GM21619 (cell line): ENCODE measurements at regions not wholly inside any gene's neighbourhood (a gene's known extent, or its start where the extent isn't known, plus 50 kb on each side); places are given as distances from the start of the nearest gene placed in this dataset.

Source experiments
- ATAC-seq: cut with Tn5 transposase; IDR thresholded peaks from one replicate; pipeline ENCODE4 v1.9.1; 2021; ENCODE audit not compliant: unreplicated experiment

DNA sequence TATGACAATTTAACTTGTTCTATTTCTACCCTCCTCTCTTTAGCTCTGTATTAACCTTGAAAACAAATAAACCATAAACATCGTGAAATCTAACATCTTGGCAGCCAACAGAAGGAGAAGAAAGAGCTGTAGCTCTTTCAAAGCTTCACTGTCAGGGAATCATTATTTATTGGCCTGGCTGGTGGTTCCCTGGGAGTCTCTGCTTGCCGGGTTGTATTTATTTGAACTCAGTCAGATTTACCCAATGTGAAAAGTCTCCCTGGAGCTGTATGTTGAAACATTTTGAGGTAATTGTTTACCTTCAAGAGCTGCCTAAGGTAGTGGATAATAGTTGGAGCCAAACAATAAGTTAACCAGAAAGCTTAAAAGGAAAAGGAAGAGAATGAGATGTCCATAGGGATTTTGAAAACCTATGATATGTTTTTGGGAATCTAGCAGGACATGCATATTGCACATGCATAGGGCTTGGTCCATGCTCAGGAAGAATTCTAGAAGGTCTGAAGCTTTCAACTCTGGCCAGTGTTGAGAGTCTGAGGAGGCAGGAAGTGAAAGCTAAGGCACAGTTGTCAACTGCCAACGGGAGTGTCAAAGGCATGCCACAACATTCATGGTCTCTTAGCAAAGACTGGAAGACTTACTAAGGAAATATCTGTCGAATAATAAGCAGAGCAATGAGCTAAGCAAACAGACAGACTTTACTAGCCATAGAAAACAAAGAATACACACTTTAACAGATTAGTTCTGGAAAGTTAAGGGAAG is 621.6 kb downstream of the PCDH7 start:
- no peak for ATAC-seq

DNA sequence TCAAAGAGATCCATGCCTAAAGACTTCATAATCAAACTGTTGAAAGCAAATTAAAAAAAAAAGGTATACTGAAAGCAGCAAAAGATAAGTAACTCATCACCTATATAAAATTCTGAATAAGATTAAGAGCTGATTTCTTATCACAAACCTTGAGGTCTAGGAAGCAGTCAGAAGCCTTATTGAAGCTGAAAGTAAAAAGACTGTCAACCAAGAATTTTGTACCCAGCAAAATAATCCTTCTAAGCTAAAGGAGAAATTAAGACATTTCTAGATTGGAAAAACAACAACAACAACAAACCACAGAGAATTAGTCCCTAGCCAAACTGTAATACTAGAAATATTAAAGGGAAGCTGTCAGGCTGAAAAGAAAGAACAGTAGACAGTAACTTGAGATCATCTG is 622.9 kb downstream of the PCDH7 start:
- ATAC-seq, result no peak

DNA sequence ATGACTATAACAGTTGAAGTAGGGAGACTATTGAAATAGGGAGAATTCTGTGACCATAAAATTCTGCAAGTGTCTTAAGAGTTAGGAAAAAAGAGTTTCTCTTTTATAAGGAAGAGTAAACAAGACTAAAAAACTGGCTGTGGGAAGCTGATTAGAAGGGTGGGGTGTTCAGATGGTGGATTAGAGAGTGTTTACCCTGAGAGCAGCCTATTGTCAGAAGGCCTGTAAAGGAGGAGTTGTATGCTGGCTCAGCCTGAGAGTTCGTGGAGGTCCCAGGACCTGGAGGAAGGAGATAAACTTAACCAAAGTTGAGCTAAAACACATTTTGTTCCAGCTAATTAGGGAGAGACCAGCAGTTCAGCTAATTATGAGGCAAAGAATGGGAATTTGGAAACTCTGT is 629.7 kb downstream of the PCDH7 start:
- no peak for ATAC-seq

DNA sequence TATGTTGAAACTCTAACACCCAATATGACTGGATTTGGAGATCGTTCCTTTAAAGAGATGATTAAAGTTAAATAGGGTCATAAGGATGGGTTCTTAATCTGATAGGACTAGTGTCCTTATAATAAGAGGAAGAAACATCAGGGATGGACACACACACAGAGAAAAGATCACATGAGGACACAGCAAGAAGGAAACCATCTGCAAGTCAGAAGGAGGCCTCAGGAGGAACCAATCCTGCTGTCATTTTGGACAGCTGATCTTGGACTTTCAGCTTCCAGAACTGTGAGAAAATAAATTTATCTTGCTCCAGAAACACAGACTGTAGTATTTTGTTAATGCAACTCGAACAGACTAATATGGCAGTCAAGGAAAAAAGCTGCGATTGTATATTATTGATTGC is 631.5 kb downstream of the PCDH7 start:
- ATAC-seq, result no peak

DNA sequence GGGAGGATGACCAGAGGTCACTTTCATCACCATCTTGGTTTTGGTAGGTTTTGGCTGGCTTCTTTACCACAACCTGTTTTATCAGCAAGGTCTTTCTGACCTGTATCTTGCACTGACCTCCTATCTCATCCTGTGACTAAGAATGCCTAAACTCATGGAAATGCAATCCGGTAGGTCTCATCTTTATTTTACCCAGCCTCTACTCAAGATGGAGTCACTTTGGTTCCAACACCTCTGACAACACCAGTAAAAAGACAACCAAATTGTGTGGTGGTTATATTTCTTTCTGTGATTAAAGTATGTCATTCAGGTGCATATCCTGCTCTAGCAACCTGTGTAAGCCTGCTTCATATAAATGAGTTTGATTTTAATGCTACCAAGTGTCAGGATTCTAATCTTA is 636.7 kb downstream of the PCDH7 start:
- no peak for ATAC-seq

DNA sequence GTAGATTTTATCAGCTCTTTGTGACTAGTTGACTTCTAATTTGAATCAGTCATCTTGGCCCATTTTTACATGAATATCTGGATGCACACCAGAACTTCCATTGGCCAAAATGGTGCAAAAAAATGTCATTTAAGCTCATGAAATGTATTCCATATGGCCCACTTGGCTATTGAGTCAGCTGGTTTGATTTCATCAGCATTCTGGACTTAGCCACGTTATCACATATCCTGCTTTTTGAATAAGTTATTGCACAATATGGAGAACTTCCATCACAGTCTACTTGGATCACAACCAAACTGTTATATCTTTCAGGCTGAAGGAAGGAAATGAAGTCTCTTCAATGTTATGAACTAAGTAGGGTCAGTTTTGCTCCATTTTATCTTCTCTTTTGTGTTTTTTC is 640.6 kb downstream of the PCDH7 start:
- ATAC-seq, result no peak

DNA sequence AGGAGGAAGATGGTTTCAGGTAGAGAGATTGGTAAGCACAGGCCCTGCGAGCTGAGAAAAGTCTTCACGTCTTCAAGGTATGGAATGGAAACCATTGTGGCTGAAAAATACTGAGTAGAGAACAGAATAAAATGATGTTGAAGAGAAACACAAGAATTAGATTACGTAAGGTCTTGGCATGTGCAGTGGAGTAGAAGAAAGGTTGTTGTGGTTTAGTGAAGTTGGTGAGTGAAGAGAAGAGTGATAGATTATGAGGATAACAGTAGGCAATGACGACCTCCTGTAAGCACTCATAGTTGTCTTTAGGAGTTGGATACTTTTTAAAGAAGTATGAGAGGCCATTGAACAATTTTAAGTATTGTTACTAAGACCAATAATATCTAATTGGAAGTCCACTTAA is 642.6 kb downstream of the PCDH7 start:
- no peak for ATAC-seq

DNA sequence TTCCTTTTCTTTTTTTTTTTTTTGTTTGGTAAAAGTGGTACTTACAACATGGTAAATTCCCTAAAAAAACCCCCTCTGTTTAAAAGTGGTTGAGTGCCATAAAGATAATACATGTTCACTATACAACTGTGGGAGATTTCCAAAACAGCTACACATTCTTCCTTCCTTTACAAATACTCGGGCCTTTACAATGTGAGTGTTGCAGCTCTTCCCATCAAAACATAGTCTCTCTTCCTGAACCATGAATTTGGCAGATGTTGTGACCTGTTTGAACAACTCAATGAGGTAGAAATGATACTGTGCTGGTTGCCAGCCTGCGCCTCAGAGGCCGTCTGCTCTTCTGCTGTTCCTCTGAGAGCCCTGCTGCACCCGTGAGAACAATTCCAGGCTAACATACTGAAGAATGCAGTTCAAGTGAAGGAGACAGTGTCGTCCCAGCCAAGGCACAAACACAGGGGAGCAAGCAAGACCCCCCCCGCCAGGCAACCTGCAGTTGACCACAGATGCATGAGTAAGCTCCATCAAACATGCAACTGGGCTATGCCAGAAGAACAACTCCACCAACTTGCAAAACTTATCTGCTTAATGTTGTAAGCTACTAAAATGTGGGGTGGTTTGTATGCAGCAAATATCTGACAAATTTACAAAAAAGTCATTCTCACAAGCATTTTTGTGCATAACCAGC is 645.0 kb downstream of the PCDH7 start:
- no peak for ATAC-seq

DNA sequence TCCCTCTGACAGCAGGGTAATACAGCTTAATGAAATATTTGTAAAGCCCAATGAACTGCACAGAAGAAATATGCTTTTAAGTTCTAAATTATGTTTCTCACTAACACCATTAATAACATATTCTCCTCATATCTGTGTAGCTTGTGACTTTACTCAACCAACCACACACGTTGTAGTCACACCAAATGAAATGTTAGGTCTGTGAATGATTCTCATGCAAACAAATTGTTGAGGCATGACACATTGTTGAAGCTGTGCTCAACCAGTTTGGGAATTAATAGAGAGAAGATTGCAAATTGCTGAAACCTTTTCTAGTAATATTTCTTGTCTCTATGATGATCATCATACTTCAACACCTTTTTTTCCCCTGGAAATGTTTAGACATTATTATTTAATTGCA is 645.9 kb downstream of the PCDH7 start:
- ATAC-seq, result no peak

DNA sequence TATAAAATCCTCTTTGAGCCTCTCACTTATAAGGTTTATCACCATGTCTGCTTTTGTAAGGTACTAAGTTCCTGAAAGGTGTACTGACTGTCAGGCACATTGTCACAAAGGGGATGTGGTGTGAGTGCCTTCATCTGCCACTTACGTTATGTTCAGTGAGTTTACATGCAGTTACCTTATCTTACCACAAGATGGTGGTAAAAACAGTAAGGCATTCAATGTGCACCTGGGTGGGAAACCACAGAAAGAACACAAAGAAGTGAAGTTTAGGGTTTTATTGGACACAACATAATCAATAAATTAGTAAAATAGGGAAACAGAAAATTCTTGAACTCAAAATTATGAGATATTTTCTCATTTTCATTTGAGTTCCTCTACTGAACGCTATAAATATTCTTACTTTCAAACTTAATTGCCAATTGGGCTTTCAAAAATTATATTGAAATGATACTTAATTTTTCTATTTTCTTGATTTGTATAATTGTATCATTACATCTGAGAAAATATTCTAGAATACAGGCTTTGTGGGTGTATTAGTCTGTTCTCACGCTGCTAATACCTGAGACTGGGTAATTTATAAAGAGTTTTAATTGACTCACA is 650.8 kb downstream of the PCDH7 start:
- peak; percentile 95 for ATAC-seq

DNA sequence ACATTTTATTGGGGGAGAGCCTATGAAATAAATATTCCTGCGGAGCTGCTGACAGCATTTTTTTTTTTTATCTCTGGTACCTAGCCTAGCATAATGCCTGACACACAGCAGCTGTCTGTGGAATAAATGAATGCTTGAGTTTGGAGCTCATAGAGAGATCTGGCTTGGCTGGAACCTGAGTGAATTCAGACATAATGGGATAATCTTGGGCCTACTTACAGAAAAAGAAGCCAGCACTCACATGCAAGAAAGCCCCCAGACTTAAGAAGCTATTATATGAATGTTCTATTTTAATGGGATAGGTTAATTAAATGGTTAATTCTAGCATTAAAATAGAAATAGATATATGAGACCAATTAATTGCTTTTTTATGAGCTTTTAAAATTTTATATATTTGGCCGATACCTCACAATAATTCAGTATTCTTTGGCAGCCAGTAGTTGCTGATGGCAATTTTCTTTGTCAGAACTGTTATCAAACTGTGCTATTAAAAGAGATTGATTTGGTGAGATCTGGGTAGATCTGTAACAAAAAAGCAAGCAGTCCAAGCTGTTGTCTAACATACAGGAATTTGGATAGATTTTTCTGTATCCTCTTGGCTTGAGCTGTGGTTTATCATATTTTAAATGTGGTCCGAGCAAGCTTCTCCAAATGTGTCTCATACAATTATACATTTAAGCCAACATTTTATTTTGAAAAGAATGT is 654.2 kb downstream of the PCDH7 start:
- no peak for ATAC-seq

DNA sequence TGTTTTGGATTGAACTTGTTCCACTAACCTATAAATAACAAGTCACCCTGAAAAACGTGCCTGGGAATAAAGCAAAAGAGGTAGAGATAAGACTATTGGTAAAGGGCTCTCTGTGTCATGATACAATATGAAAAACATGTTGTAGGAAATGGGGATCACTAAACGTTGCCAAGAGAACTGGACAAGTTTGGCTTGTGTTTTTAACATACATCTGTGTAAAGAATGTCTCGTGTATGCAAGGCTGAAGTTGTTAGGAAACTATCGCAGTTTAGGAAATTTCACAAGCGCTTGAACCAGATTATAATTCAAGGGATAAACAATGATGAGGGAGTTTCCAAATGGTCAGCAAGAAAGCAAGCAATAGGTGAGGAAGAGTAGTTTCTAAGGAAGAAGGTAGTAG is 655.8 kb downstream of the PCDH7 start:
- ATAC-seq, result no peak

DNA sequence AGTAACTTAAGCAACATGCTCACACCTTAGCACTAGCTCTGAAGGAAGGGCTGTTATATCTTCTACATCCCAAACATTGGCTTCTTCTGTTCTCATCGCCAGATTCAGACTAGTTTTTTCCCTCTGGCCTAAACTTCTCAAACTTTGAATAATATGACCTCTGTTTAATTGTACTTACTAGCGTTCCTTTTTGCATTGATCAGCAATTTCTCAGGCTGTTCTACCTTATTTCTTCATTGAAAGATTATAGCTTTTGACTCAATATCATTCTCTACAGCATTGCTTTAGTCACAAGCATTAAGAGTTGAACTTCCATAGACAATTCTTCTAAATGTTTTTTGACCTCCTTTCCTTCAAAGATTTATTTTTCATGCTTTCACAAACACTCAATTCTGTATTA is 659.2 kb downstream of the PCDH7 start:
- no peak for ATAC-seq

DNA sequence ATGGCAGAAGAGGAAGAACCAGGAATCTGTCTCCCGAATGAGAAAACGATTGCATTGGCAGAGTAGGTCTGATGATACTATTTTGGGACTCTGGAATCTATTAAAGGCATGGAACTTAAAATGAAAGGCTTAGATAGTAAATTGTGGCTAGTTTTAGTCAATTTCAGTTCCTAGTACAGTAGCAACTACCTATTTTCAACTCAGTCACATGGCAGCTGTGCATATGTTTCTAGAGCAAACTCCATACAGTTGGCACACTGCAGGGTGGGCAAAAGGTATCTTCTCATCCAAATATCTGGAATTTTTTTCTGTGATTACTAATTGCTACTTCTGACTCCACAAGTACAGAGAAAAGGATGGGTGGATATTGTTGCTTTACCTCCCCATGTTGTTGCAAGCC is 663.6 kb downstream of the PCDH7 start:
- ATAC-seq, result no peak

DNA sequence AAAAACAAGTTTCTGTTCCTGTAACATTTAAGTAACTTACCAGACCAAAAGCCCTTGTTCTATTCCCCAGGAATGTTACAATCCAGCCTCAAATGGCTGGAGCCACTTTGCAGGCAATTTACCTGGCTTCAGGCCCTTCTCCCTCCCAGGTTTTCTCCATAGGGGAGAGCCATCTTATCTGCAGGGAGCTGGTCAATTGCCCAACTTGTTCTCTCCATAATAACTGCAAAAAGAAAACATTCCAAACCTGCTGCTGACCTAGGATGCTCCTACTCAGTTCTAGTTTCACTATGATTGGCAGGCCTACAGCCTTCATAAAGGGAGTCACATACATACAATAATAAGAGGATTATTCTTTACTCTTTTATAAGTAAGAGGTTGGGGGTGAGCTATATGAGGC is 670.7 kb downstream of the PCDH7 start:
- ATAC-seq, result no peak

DNA sequence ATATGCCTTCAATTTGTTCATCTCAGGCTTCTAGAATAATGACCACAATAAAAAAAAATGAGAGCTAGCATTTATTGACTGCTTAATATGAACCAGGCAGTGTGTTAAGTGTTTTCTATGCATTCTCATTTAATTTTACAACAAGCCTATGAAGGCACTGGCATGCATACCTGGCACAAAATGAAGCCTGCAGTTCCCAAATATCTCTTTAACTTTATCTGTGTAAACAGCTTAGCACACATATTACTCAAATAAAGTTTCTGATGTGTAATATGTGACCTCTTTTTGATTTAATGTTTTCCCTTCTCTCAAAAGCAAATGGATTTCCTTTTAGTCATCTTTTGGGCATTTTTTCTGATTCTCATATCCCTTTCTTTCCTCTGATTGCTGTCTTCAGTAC is 671.8 kb downstream of the PCDH7 start:
- no peak for ATAC-seq

DNA sequence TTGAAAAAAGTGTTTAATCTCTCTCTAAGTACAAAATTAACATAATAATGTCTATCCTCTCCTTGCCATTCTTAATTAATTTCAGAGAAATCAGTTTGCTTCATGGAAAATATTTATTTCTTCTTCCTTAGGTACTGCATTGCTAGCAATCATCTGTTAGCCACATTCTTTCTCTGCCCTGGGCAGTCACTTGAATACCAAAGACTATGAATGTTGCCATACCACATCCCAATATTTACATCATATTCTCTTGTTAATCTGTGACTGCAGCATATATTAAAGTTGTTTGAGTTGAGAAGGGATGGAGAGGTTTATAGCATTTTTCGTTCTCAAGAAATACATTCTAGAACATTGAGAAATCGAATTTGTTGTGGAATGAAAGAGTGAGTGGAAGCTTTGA is 672.8 kb downstream of the PCDH7 start:
- no peak for ATAC-seq

DNA sequence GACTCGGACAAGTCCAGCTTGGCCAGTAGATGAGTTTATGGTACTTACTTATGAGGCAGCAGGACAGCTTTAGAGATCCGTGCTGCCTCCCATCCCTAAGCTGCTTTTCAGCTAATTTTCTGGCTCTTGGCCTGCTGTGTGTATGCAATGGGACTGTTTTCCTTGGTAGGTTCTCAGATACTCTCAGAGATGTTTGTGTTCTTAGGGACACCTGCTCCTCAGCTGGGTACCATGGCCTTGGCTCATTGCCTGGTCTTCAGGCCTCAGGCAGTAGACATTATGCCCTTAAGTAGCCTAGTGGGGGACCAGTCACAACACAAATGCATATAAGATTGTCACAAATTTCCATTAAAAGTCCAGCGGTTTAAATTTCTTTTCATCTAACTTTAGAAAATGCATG is 688.0 kb downstream of the PCDH7 start:
- no peak for ATAC-seq

DNA sequence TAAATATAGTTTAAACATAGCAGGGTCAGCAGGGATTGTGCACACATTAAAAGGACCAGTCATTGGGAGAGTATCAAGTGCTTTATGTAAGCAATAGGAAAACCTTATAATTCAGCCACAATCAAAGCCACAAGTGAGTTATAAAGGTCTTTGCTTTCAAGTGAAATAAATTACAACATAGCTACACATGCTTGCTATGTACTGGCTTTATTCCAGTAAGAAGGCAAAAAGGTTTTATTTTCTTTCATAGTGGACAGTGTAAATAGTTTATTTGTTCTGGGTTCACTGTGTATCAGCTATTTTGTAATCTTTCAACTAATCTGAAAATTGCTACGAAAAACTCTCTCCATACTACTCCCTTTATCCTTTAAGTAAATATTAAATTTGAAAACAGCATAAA is 691.4 kb downstream of the PCDH7 start:
- ATAC-seq, result no peak

DNA sequence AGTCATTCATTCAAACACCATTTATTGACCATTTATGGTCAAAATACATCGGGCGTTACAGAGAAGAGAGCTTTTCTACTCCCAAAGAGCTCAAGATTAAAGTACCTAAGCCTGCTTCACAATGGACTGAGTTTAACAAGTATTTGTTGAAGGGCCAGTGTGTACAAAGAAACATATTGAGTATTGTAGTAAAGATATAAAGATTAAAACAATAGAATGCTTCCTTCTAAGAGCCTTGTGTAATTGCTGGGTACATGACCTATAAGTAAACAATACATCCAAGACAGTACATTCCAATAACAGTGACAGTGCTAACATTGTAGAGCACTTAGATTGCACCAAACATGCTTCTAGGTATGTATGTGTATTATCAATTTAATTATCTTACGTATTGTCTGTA is 695.5 kb downstream of the PCDH7 start:
- ATAC-seq, result no peak

DNA sequence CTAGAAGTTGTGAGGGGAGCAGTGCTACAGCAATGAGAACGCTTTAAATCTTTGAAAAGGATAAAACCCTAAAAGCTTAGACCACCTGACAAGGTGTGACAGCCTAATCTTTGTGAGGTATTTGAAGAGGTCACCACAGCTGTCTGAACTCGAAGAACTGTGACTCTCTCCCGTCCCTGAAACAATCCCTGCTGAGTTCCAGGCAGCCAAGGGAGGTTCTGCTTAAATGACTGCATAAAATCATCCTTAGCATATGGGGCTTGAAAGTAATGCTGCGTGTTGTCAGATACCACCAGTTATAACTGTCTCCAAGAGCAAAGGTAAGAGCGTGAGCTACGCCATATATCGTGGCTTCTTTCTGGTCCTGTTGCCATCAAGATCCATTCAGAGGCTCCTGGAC is 696.3 kb downstream of the PCDH7 start:
- no peak for ATAC-seq

DNA sequence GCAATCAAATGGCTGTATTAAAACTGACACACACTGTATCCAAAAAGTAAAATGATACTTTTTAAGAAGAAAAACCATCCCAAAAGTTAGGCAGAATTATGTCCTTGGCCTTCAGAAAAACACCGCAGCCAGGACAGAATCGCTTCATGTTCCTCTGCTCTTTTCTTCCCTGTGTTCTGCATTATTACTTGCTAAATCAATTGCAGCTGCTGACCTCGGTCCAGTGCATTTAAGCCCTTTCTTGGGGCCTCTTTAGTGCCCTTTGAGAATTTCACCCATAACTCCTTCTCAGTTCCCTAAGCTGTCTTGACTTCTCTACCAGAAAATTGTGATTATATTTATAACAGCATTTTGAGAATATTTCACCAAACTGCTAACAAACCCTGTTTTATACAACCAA is 696.9 kb downstream of the PCDH7 start:
- ATAC-seq, result no peak
